K562 (cell line): ENCODE measurements at regions not wholly inside any gene's neighbourhood (a gene's known extent, or its start where the extent isn't known, plus 50 kb on each side); places are given as distances from the start of the nearest gene placed in this dataset.

Experiments
- ATAC-seq: fragments of 200-7000 bp; cut with Tn5 transposase; 3 replicates; pipeline ENCODE4 v1.9.1; 2020; ENCODE audit warnings: moderate library complexity
- BruUV-seq: library from RNA; stranded (reverse); fragments of 400-500 nt; replicated peaks from 2 replicates; lab custom pipeline; 2021; lab: Mats Ljungman, UMichigan
- CTCF ChIA-PET: fragments of 300-600 bp; formaldehyde crosslinking; extraction: SDS; loops from one replicate; lab custom pipeline; 2021; ENCODE audit warnings: low intra/inter-chr PET ratio; lab: Yijun Ruan, JAX
- POLR2A ChIA-PET: fragments of 300-600, 350-650 bp; sonication (Branson Sonifier 250); formaldehyde crosslinking; extraction: SDS; loops from one replicate; lab custom pipeline; 2021; ENCODE audit warnings: antibody characterized with exemption, inconsistent platforms; lab: Yijun Ruan, JAX
- DNase-seq, 4 experiments: peaks; one replicate each; pipeline versions ENCODE4 v3.0.0 to v3.0.0-alpha.2; 2011 to 2018; ENCODE audit warnings: low spot score in 3 of 4, mixed read lengths in 3 of 4; ENCODE audit errors: extremely low read depth in 1 of 4
- FAIRE-seq: peaks from 2 replicates; lab custom pipeline; 2011; peaks lifted over from hg19 to GRCh38; lab: Jason Lieb, UNC
- H2AFZ ChIP-seq: 2 replicates; pipeline ENCODE4 v1.6.0; 2011; ENCODE audit warnings: low read depth, low read length, control low read depth, inconsistent platforms
- H3K27ac ChIP-seq: fragments of 200-600 bp; 3 replicates; pipeline ENCODE4 v1.8.0; 2011; ENCODE audit warnings: low read depth, mild to moderate bottlenecking, control low read depth, inconsistent platforms, low read length, moderate library complexity, mixed read lengths; ENCODE audit errors: extremely low read depth
- H3K27me3 ChIP-seq, 2 experiments: fragments of 300-600 bp in 1 of 2; 2 replicates in 1 of 2; 3 replicates in 1 of 2; pipeline versions ENCODE4 v1.6.0 to v1.8.0; 2011; ENCODE audit warnings: inconsistent platforms in 2 of 2, low read length in 2 of 2, mild to moderate bottlenecking in 1 of 2, mixed read lengths in 1 of 2, moderate library complexity in 1 of 2; ENCODE audit not compliant: control insufficient read depth in 2 of 2, insufficient read depth in 2 of 2
- H3K36me3 ChIP-seq: fragments of 300-600 bp; 3 replicates; pipeline ENCODE4 v1.8.0; 2011; ENCODE audit warnings: mild to moderate bottlenecking, low read length, inconsistent platforms; ENCODE audit not compliant: control insufficient read depth, insufficient read depth
- H3K4me1 ChIP-seq, 2 experiments: fragments of 200-600 bp in 1 of 2; replicated peaks in 1 of 2; 2 replicates in 1 of 2; 3 replicates in 1 of 2; pipeline versions ENCODE4 v1.5.1 to v1.8.0; 2011; ENCODE audit warnings: inconsistent platforms in 2 of 2, low read length in 2 of 2, mild to moderate bottlenecking in 1 of 2, mixed read lengths in 1 of 2, moderate library complexity in 1 of 2; ENCODE audit not compliant: control insufficient read depth in 2 of 2, insufficient read depth in 2 of 2
- H3K4me2 ChIP-seq: 2 replicates; pipeline ENCODE4 v1.6.1; 2011; ENCODE audit warnings: low read length, control low read depth, inconsistent platforms, mixed read lengths; ENCODE audit not compliant: insufficient read depth
- H3K4me3 ChIP-seq: fragments of 200-600 bp; sonication (generic), shearing (Covaris generic); 2 replicates; pipeline ENCODE4 v1.5.1; 2016; ENCODE audit warnings: control low read depth, inconsistent platforms
- H3K79me2 ChIP-seq: fragments of 200-600 bp; 3 replicates; pipeline ENCODE4 v1.8.0; 2011; ENCODE audit warnings: low read length, inconsistent platforms; ENCODE audit not compliant: control insufficient read depth, insufficient read depth
- H3K9ac ChIP-seq, 2 experiments: 2 replicates each; pipeline versions ENCODE4 v1.6.0 to v1.6.1; 2011; ENCODE audit warnings: low read depth in 2 of 2, low read length in 2 of 2, control low read depth in 1 of 2, inconsistent platforms in 1 of 2, mild to moderate bottlenecking in 1 of 2, mixed read lengths in 1 of 2; ENCODE audit not compliant: insufficient read depth in 1 of 2
- H3K9me1 ChIP-seq: one replicate; pipeline ENCODE4 v1.6.0; 2011; ENCODE audit warnings: inconsistent platforms, mild to moderate bottlenecking, low read length, moderate library complexity; ENCODE audit not compliant: control insufficient read depth, insufficient read depth
- H3K9me3 ChIP-seq: replicated peaks from 2 replicates; pipeline ENCODE4 v1.5.1; 2011; ENCODE audit warnings: low read depth, low read length, inconsistent platforms; ENCODE audit not compliant: control insufficient read depth, insufficient read depth
- H4K20me1 ChIP-seq: replicated peaks from 2 replicates; pipeline ENCODE4 v1.6.1; 2011; ENCODE audit warnings: low read length, inconsistent platforms, mixed read lengths; ENCODE audit not compliant: control insufficient read depth, insufficient read depth
- POLR2AphosphoS5 ChIP-seq: IDR thresholded peaks from 2 replicates; pipeline ENCODE4 v1.6.1; 2011; ENCODE audit warnings: mild to moderate bottlenecking, low read depth, low read length, moderate library complexity; ENCODE audit not compliant: control insufficient read depth, insufficient read depth
- RB1 ChIP-seq: fragments of 450-650 bp; IDR thresholded peaks from 2 replicates; pipeline ENCODE4 v1.6.1; 2017; ENCODE audit warnings: low read depth, mild to moderate bottlenecking
- ZBTB11 ChIP-seq, 3 experiments: fragments of 200-800 bp in 1 of 3; fragments of 250-450 bp in 1 of 3; fragments of 450-650 bp in 1 of 3; sonication (Bioruptor Pico) in 1 of 3; sonication (Bioruptor generic) in 1 of 3; formaldehyde crosslinking in 1 of 3; IDR thresholded peaks; 2 replicates each; pipeline versions ENCODE4 v1.6.1 to v1.8.0; 2016 to 2022; ENCODE audit warnings: mild to moderate bottlenecking in 2 of 3, missing genetic modification characterization in 2 of 3, missing compliant biosample characterization in 1 of 3, moderate library complexity in 1 of 3
- WGBS: fragments of 100-300 bp; shearing (Covaris generic); methylation state at CpG from one replicate; pipeline ENCODE4 v1.1.6; 2016; ENCODE audit warnings: low coverage, mixed read lengths; ENCODE audit not compliant: insufficient coverage; ENCODE audit errors: missing lambda C conversion rate; 5-methylcytosine and 5-hydroxymethylcytosine counted together
- in situ Hi-C: fragments of 300-500 bp; cut with MboI; formaldehyde crosslinking; loops from 4 replicates; pipeline ENCODE4 v1.15.0; 2018; ENCODE audit warnings: inconsistent platforms, mixed read lengths
- intact Hi-C: fragments of 100-400 bp; cut with micrococcal nuclease; formaldehyde crosslinking; loops from 2 replicates; pipeline ENCODE4 v1.14.2; 2022

- WGBS = no CpG with 5 or more reads among the region's 2 CpGs
- no peak overlapping the region for H3K4me3 ChIP-seq
- DNase-seq (no peak), ATAC-seq (no peak), FAIRE-seq (no peak)
- in situ Hi-C loops (no loop called here), intact Hi-C loops (no loop called here)
- no peaks in the 10 kb centered on the region for H3K36me3 ChIP-seq
- H4K20me1 ChIP-seq = no peaks in the 10 kb centered on the region
- no peaks in the 10 kb centered on the region for H3K9me3 ChIP-seq
- TF ChIP-seq RB1 (no peak), POLR2AphosphoS5 (no peak), ZBTB11 (CRISPR knock-in tag; IDR thresholded peaks at IDR 0.05) (0 out of 6 replicates have a peak, but pooled peaks of 1 of the 3 experiments have one; percentile 25)
- H3K27me3 ChIP-seq = no peaks in the 10 kb centered on the region
- no peaks in the 10 kb centered on the region; a peak in 1 of 5 replicates for H3K4me1 ChIP-seq
- no peak overlapping the region for H3K27ac ChIP-seq
- CTCF ChIA-PET = no interaction called here
- H2AFZ ChIP-seq = no peak overlapping the region
- no peak overlapping the region for H3K4me2 ChIP-seq
- BruUV-seq = no TSS peak
- no peaks in the 10 kb centered on the region for H3K9me1 ChIP-seq
- H3K9ac ChIP-seq = no peak overlapping the region
- H3K79me2 ChIP-seq = no peaks in the 10 kb centered on the region
- POLR2A ChIA-PET = no interaction called here
Measured at GRCh38 chr3:64891021-64891420, 203.2 kb upstream of the ADAMTS9 start.
